Hematopoietic multipotent progenitor cell treated with erythropoietin and hydrocortisone succinate and interleukin-3 and kit ligand, for 4 days (in vitro differentiated cells): ENCODE measurements at regions not wholly inside any gene's neighbourhood (a gene's known extent, or its start where the extent isn't known, plus 50 kb on each side); places are given as distances from the start of the nearest gene placed in this dataset.
"Not testable (repeated sequence)": the region's sequence is repeated elsewhere in the genome, so short reads cannot be mapped to it uniquely, and the experiment has no call there.

ENCODE experiments used
- DNase-seq: peaks from one replicate; pipeline ENCODE4 v3.0.0-alpha.2; 2015

- DNase-seq = no peak
Observed at GRCh38 chr2:20499387-20499786, 52.5 kb downstream of the RHOB start.

DNA sequence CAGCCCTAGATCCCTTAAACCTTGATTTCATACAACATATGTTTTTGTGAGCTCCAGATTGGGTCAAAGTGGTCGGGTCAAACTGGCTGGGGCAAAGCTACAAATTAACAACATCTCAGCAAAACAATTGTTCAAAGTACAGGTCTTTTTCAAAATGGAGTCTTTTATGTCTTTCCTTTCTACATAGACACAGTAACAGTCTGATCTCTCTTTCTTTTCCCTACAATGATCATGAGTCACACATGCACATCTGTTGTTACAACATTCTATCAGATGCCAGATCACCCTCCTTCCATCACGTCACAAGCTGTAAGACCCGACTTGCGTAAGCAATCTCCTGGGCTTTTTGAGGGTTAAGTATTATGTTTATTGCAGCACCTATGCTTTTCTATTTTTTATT is 55.1 kb downstream of the RHOB start:
- DNase-seq = peak; percentile 49

- DNase-seq = not testable (repeated sequence)
Observed at GRCh38 chr2:20502496-20502895, 55.6 kb downstream of the RHOB start.

GRCh38 chr2:20504174-20504573 is 57.3 kb downstream of the RHOB start:
- DNase-seq = no peak

DNA sequence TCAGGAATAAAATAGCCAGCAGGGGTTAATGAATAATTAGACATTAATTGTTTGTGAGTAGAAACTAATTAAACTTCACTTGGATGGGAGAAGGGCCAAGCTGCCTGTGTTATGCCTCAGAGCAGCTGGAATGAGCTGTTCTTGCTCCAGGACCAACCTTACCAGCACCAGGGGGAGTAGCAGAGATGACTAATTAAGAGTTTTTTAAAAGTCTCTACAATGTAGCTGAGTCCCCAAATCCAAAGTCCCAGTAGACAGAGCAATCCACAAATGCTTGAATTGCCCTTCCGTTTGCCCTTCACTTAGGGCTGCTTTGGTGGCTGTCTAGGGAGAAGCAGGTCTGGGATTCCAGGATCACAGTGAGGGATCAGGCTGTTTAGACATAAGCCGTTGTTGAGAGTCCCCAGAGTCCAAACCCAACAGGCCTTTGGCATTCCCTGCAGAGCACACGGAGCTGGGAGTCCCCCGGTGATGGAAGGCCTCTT is 59.4 kb downstream of the RHOB start:
- DNase-seq = no peak

DNA sequence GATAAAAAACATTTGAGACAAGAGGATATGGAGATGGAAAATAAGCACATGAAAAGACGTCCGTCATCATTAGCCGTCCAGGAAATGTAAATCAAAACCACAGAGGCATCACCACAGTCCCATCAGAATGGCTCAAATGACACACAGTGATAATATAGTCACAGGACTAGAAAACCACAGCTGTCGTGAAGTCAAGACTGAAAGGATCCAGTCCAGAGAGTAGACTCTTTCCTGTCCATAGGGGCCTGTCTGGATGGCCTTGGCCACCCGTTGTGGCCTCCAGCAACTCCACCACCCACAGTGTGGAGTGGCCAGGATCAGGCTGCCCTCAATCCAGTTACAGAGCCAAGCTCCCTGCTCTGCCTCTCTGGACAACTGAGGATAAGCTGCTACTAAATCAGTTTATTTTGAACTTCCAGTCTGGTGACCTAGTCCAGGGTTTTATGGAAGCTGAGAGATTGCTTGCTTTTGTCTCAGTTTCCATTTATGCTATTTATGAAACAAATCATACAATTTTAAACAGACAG is 60.4 kb downstream of the RHOB start:
- peak; percentile 51 for DNase-seq

GRCh38 chr2:20507711-20508110 is 60.8 kb downstream of the RHOB start:
- no peak for DNase-seq

DNA sequence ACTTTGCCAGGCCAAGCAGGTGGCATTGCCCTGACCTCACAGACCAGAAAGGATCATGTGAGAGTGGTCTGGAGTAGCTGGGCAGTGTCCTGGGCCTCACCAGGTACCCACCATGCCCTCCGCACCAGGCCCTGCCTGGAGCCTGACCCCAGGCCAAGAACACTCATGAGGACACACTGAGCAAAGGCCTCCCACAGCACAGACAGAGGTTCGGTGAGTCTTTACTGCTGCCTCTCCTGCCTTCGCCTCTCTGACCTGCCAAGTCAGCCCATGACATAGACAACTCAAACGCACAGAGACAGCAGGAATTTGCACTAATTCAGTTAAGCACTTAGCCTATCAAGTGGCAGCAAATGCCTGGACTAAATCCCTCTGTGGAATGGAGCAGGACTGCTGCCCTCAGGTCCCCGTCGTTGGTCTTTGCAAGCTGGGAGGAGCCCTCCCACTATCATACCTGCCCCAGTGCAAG is 62.5 kb downstream of the RHOB start:
- DNase-seq = no peak

GRCh38 chr2:20509770-20510490 is 63.1 kb downstream of the RHOB start:
- no peak for DNase-seq

- DNase-seq = no peak
Observed at GRCh38 chr2:20511130-20511529, 64.3 kb downstream of the RHOB start.

DNA sequence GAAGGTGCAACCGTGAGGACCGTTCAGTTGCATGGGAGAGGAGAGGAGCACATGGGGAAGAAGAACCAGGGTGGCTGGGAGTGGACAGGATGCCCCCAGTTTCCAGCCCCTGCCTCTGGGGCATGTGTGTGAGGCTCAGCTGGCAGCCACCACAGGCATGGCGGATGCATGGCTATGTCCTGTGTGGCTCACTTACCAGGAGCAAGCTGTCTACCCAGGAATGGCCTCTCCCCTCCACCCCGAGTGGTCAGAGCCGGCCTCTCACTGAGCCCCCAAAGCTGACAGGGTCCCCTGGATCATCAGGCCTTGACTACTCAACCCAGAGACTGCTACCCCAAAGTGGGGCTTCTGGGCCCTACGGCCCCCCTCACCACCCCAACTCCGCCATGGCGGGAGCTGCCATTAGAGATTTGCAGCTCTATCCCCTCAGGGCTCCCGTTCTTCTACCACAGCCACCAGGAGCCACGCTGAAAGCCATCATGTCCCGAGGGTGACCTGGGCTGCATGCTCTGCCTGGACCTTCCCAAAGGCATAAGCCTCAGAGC is 65.3 kb downstream of the RHOB start:
- DNase-seq = no peak

DNA sequence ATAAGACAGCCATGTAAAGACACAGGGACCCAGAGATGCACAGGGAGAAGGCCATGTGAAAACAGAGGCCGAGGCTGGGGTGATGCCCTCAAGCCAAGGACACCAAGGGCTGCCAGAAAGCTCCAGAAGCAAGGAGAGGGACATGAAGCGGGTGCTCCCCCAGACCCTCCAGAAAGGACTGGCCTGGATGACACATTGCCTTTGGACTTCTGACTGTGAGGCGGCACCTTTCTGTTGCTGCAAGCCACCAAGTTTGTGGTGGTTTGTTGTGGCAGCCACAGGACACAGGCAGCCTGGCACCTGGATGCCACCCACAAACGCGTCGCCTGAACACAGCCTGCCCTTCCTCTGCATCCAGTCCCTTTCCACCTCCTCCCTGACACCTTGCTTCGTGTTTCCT is 67.1 kb downstream of the RHOB start:
- DNase-seq = no peak

DNA sequence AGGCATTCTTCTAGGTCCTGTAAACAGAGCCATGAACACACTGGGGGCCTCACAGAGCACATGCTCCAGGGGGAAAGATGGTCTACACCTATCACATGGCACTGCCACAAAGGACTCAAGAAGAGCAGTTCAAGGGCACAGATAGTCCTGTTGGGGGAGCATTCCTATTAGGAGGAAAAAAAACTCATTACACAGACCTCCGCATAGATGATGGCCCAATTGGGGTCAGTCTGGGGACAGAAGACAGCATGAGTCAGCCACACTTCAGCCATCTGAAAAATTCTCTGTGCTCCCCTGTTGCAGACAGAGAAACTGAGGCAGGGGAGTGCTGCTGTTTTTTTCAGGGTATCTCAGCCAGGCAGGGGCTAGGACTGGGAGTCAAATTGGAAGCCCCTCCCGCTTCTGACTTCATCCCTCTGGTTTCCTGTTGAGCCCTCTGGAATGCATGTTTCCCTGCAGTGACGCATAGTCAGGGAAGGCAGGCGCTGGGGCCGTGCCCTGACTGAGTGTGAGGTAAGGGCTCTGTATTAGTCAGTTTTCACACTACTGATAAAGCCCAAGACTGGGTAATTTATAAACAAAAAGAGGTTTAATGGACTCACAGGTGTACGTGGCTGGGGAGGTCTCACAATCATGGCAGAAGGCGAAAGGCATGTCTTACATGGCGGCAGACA is 67.9 kb downstream of the RHOB start:
- no peak for DNase-seq

- no peak for DNase-seq
Observed at GRCh38 chr2:20515290-20516220, 68.7 kb downstream of the RHOB start.

DNA sequence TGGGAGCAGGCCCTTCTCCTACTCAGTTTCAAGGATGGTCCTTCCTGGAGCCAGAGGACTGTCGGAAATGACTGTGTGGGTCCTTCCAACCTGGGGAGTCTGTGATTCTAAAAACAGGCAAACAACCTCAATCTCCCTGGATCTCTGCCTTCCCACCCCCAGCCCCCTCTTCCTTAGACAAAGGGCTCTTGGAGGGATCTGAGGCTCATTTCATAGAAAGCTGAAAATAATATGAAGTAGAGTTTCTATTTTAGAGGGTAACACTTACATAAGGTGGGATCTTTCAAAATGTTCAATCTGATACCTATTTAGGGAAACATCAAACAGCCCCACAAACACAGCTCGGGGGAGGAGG is 69.4 kb downstream of the RHOB start:
- no peak for DNase-seq

GRCh38 chr2:20516646-20517341 is 69.9 kb downstream of the RHOB start:
- DNase-seq = no peak

DNA sequence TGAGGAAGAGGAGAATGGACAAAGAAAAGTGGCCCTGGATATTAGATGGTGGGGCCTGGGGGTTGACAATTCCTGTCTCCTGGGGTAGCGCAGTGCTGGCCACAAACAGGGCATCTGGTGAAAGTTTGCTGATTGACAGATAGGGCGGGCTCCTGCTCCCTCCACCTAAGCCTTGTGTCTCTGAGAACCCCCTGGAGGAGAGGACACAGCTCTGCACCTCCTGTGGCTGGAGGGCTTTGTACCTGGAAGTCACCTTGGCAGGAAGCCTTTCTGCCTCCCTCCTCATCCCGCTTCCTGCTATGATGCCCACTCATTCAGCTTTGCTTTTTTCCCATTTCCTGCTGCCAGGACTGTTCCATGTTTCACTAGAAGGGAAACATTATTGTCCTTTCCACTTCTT is 72.4 kb downstream of the RHOB start:
- no peak for DNase-seq

DNA sequence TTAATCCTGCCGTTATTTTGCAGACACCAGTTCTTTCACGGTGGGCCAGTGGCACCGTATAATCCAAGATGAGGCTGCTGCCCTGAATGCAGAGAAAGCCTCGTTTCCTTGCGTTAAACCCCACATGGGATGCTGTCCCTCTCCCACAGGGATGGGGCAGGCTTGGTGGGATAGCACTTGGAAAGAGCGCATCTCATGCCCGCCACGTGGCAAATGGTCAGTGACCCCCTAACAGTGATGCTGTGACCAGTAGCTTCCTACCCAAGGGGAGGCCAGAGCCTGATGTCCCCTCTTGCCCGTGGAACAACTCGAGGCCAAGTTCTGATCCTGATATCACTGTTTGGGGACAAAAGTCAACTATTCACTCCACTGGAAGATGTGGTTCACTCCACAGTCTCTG is 73.3 kb downstream of the RHOB start:
- no peak for DNase-seq

- no peak for DNase-seq
Observed at GRCh38 chr2:20521193-20521592, 74.3 kb downstream of the RHOB start.

GRCh38 chr2:20521682-20522189 is 74.9 kb downstream of the RHOB start:
- no peak for DNase-seq

DNA sequence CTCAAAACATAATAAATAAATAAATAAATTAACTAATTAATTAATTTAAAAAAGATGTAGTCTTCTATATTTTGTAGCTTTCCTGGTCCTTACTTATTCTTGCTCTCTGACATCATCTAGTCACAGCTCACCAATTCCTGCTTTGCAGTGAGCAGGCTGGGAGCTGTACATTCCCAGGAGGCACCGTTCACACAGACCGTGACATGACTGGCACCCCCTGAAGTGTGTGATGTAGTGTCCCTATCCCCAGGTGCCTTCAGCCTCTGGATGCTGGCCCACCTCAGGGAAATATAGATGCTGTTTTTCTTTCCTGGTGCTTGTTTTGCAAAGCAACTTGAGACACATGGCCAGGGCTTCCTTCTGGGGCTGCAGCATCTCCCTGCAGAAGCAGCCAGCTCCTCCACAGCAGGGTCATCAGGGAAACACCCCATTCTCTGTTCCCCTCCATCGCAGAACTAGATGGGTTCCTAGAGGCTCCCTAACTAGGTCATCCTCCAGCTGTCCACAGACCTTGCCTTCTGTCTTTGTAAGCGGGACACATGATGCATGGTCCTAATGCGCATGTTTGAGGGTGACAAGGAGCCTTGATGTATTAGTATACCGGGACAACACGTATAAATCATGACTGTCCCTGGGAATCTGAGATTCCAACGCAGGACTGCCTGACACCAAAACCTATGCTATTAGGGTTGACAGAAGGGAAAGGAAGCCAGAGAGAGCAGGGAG is 76.4 kb downstream of the RHOB start:
- no peak for DNase-seq
